ACHN (cell line): ENCODE measurements at regions not wholly inside any gene's neighbourhood (a gene's known extent, or its start where the extent isn't known, plus 50 kb on each side); places are given as distances from the start of the nearest gene placed in this dataset.
"Not testable (repeated sequence)": the region's sequence is repeated elsewhere in the genome, so short reads cannot be mapped to it uniquely, and the experiment has no call there.

Experiments used
- DNase-seq: peaks from one replicate; pipeline ENCODE4 v3.0.0-alpha.2; 2015
- in situ Hi-C: cut with HindIII; loops from 2 replicates; pipeline ENCODE4 v1.10.0; 2017; ENCODE audit warnings: low sequenced_read_pairs, low pct_ligation_motif_present, low pct_unique_long_range_greater_than_20kb

DNA sequence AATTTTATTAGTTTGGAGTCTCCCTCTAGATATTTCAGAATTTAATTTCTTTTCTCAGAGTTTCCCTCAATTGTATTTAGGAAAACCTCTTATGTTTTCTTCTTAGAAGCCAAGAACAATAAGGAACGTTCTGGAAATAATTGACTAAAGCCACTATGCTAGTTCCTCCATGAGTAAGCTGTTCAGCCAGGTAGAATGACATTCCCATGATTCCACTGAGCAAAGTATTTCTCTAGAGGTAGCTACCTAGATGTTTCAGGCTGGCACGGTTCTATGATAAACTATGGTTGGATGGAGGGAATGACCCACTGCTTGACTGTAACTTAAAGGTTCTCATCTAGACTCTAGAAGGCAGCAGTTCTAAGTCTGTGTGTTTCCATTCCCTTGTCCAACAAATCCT is 62.4 kb downstream of the CLDN17 start:
- no peak for DNase-seq
- in situ Hi-C loops: no loop called here

DNA sequence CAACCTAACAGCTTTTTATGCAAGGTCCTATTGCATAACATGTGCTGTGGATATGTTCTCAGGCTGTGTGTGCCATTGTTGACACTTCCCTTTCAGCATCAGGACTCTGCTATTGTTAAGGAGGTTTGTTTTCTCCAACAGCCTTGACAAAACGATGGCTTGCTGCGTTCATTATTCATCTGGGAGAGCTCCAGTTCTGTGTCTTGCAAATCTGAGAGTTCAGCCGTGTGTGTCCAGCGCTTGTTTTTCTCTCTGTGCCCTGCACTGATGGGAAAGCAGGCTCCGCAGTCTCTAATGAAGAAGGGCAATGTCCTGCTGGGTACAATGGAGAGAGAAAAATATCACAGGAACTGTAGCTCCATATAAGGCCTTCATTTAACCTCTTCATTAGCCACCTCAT is 63.7 kb downstream of the CLDN17 start:
- no peak for DNase-seq
- in situ Hi-C loops: no loop called here

DNA sequence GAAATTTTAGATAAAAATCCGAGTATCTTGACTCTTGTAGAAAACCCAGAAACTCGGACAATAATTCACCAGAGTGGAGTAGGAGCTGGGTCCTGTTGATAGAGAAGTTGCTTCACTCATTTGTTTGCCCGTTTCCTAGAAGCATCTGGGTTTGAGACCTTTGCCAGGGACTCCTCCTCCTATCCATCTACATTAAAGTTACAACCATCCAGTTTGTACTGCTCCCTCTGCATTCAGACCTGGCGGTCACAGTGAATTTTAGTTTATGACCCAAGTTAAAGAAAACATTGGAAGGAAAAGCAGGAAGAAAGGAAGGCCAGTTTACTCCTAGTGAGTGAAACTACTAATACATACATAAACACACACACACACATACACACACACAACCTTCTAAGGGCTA is 64.6 kb downstream of the CLDN17 start:
- in situ Hi-C loops: no loop called here
- no peak for DNase-seq

DNA sequence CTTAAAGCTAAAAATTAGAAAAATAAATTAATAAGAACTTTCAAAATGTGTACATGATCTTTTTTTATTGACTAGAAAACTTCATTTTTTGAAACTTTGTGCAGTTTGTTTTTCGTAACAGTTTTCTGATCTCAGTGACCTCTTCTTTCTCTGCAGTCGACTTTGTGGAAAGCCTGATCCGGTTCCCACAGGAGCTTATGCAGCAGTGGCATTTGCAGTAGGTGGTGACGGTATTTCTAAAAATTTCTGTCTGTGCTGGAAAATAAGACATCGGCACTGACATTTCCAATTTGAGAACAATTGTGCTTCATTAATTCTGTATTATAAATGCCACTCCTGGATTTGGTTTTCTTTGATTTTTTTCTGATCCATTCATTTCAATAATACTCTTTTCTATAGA is 68.8 kb downstream of the CLDN17 start:
- in situ Hi-C loops: no loop called here
- no peak for DNase-seq

DNA sequence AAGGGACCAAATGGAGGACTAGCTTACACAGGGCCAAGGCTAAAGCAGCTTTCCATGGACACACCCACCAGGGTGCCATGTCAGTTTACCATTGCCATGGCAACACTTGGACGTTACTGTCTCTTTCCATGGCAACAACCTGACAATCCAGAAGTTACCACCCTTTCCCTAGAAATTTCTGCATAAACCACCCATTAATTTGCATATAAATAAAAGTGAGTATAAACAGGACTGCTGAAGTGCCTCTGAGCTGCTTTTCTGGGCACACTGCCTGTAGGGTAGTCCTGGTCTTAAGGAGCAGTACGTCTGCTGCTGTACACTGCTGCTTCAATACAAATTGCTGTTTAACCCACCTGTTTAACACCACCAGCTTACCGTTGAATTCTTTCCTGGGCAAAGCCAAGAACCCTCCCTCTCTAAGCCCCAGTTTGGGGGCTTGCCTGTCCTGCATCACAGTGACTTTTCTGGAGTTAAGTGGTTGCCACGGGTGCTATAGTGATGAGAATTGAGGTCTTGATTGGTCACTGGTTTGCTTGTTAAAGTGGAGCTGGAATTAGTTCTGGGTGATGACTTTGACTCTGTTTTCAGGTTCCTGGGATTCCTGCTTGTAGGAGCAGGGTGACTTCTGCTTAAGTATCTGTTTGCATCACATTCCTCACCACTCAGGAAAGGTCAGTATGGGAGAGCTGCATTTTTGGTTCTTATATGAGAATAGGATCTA is 83.2 kb downstream of the CLDN17 start:
- in situ Hi-C loops: no loop called here
- DNase-seq: no peak

DNA sequence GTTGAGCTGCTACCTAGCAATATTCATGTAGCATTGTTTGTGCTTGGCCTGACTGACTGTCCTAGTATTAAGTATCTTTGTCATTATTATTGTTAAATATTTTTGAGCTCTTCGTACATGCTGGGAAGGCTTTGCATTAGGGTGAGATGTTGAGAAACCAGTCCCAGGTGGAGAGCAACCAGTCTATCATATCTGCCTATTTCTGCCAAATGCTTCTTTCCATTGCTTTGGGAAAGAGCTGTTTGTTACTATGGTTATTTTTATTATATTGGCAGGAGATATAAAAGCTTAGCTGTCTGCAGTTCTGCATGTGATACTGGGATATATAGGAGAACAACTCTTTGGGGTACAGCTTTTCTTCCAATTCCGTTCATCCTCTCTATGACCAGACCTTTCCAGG is 85.1 kb downstream of the CLDN17 start:
- in situ Hi-C loops: no loop called here

DNA sequence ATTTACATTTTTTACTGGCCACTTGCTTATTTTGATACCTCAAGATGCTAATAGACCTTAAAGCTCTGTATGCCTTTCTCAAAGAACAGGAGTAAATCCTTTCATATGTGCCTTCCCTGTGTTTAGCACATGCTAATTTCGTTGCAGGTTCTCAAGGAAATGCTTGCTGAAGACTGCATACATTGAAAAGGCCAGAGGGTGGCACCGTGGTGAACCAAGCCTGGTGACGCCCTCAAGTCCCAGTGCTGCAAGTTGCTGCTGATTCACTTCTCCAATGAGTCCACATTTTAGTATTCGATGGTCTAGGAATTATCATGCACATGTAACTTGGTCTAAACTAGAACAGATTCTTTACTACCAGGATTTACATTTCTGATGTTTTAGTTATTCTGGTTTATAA is 94.1 kb downstream of the CLDN17 start:
- peak; percentile 33 for DNase-seq
- in situ Hi-C loops: no loop called here

More for the DNA sequence above, 85.1 kb downstream of the CLDN17 start:
- no peak for DNase-seq

DNA sequence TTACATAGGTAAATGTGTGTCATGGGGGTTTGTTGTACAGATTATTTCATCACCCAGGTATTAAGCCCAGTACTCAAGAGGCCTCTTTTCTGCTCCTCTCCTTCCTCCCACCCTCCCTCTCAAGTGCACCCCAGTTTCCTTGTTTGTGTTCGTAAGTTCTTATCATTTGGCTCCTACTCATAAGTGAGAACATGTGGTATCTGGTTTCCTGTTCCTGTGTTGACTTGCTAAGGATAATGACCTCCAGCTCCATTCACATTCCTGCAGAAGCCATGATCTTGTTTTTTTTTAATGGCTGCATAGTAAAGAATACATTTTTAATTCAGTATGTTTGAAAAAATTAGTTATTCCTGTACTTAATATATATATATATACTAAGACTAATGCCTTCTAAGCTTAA is 107.7 kb downstream of the CLDN17 start:
- no peak for DNase-seq
- in situ Hi-C loops: no loop called here

DNA sequence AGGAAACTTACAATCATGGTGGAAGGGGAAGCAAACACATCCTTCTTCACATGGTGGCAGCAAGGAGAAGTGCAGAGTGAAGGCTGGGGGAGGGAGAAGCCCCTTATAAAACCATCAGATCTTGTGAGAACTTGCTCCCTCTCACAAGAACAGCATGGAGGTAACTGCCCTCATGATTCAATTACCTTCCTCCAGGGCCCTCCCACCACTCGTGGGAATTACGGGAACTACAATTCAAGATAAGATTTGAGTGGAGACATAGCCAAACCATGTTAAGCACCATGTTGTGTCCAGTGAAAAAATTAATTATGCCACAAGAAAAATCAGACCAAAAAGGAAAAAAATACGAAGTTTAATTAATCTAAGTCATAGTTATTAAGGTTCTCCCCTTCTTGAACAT is 109.5 kb downstream of the CLDN17 start:
- in situ Hi-C loops: no loop called here
- DNase-seq: no peak

DNA sequence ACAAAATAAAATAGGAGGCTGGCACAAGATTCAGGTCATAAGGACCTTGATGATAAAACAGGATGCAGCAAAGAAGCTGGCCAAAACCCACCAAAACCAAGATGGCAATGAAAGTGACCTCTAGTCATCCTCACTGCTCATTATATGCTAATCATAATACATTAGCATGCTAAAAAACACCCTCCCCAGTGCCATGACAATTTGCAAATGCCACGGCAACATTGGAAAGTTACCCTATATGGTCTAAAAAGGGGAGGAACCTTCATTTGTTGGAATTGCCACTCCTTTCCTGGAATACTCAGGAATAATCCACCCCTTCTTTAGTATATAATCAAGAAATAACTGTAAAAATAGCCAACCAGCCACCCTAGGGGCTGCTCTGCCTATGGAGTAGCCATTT is 108.8 kb upstream of the GRIK1 start:
- DNase-seq: no peak
- in situ Hi-C loops: no loop called here

DNA sequence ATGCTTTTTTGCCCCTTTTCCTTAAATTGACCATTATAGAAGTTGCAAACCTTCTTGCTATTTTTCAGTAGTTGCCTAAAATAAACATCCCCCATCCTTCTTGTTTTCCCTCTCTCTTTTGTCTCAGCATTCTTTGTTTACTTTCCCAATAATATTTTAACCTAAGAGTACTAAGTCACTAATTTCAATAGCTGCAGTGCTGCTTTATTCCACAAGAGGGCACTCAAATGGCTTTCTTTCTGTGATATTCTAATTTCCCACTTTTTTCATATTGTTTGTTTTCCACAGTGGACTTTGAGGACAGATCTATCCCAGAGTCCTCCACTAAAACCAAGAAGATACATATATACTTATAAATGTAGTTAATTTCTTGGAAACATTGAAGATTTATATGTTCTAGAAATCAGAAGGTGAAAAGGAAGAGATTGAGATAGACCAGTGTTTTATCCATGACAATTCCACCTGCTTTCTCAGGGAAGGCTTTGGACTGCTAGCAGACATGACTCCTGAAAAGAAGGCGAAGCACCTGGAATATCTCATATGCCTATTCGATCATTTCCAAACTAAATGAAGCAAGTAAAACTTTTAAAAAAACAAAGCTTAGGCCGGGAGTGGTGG is 104.8 kb upstream of the GRIK1 start:
- peak; percentile 31 for DNase-seq
- in situ Hi-C loops: no loop called here

DNA sequence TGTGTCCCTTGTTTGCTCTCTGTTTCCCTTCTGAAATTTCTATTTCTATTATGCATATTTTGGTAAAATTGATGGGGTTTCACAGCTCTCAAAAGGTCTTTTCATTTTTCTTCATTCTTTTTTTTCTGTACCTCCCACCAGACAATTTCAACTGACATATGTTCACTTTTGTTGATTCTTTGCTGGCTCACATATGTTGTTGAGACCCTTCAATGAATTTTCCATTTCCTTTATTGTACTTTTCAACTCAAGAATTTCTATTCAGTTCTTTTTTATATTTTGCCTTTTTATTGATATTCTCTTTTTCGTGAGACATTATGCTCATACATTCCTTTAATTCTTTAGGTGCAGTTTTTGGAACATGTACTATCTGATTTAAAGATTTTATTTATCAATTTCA is 102.6 kb upstream of the GRIK1 start:
- DNase-seq: no peak
- in situ Hi-C loops: no loop called here

DNA sequence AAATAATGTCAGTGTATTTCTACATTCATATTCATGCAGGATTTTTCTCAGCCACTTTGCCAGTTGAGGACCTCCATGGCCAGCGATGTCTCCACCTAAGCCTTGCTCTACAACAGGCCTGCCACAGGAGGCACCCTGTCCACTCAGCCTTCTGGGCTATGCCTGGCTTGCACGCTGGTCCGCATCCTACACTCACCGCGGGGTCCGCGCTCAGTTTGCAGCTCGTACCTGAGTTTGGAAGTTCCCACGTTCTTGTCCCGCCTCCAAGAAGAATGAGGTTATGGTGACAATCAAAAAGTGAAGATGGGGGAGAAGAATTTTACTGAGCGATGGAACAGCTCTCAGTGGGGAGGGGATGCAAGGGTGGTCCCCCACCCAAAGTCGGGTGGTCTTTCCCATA is 93.6 kb upstream of the GRIK1 start:
- no peak for DNase-seq
- in situ Hi-C loops: no loop called here

DNA sequence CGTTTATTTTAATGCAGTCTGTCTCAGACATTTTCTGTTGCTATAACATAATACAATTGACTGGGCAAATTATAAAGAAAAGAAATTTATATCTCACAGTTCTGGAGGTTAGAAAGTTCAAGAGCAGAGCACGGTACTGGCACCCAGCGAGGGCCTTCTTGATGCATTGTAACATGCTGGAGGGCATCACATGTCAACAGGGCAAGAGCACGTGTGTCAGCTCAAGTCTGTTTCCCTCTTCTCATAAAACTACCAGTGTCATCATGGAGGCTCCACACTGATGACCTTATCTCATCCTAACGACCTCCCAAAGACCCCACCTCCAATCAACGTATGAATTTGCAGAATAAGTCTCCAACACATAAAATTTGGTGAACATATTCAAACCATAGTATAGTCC is 90.6 kb upstream of the GRIK1 start:
- in situ Hi-C loops: no loop called here
- DNase-seq: no peak

DNA sequence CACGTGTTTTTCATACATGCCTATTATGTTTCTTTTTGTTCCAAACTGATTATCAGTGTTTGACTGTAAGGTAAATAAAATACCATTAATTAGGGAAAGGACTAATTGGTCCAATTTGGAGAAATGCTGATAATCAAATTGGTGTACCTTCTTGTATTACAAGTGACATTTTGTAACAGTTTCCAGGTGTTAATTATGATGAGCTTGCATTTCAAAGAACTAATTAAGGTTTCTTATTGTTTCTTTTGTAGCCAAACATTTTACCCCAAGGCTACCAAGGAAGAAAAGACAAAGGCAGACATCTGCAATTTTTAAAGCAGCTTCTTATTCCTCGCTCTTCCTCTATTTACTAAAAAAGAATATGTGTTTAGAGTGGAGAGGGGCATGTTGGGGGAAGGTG is 88.7 kb upstream of the GRIK1 start:
- no peak for DNase-seq
- in situ Hi-C loops: no loop called here

DNA sequence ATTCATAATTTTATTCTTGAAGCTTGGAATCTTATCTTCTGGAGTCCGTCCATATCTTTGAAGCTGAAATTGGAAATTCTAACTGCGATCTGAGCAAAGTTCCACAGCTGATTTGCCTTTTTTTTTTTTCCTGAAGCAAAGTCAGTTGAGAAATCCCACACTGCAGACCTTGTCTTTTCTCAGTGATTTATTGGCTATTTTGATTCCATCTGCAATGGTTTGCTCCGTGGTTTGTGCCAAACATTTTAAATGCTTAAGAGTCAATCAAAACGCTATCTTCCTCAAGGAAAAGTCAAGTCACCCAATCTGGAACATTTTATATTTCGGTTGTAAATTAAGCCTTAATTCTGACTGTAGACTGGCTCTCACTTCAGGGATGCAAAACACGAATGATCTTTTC is 88.2 kb upstream of the GRIK1 start:
- in situ Hi-C loops: no loop called here

DNA sequence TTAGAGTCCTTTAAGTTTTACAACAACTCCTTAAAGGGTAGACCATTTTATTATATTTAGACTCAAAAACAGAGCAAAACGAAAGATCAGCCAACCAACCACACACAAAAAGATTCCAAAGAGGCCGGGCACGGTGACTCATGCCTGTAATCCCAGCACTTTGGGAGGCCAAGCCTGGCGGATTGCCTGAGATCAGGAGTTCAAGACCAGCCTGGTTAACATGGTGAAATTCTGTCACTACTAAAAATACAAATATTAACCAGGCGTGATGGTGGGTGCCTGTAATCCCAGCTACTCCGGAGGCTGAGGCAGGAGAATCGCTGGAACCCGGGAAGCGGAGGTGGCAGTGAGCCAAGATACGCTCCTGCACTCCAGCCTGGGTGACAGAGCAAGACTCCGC is 83.3 kb upstream of the GRIK1 start:
- in situ Hi-C loops, DNase-seq: not testable (repeated sequence)

More for the DNA sequence above, 88.2 kb upstream of the GRIK1 start:
- no peak for DNase-seq

DNA sequence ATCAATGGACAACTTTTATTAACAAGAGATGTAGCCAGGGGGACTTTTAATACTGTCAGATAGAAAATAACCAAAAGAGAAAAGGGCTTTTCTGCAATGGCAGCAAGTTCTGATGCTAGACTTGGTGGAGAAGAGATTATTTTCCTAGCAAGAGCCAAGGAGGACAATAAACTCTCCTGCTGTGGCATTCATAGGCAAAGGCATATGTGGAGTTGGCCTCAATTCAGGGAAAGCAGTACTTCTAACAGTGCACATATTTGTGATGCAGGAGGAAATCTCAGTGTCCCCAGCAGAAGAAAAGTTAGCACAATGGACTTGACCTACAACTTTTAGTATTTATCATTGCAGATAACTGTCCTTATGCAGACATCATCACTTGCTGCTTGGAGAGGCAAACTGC is 75.1 kb upstream of the GRIK1 start:
- no peak for DNase-seq
- in situ Hi-C loops: no loop called here

DNA sequence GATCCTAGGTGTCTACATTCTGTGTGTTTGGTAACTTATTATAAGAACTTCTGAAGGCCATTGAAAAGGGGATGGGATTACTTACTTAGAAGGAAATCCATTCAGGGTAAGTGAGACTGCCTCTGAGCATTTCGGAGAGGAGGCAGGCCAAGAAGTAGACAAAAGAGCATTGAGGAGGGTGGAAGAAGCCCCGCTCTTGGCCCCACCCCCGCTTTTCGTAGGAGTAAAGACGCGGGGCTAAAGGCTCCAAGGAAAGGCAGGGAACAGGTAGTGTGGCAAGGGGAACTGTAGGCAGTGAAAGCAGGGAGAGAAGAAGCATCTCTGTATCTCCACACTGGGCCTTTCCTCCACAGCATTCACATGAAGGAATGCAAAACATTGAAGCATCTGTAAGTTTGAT is 51.8 kb upstream of the GRIK1 start:
- no peak for DNase-seq
- in situ Hi-C loops: no loop called here

DNA sequence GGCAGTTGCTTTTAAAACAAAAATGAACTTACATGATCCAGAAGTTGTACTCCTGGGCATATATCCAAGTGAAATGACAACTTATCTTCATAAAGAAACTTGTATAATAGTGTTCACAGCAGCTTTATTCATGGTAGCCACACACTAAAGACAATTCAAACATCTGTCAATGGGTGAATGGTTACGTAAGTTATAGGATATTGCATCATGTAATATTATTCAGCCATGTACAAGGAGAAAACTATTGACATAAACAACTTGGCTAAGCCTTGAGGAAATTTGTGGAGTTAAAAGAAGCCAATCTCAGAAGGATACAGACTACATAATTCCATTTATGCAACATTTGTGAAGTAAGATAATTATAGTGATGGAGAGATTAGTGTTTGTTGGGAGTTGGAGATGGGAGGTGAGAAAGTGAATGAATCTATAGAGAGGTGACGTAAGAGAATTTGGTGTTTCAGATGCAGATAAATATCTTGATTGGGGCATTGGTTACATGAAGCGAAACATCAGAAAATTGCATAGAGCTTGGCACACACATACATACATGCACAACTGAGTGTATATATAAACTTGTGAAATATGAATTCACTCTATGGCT is 49.9 kb upstream of the GRIK1 start:
- in situ Hi-C loops: no loop called here
- no peak for DNase-seq
